ENCODE measurements at regions not wholly inside any gene's neighbourhood (a gene's known extent, or its start where the extent isn't known, plus 50 kb on each side); places are given as distances from the start of the nearest gene placed in this dataset.

DNA sequence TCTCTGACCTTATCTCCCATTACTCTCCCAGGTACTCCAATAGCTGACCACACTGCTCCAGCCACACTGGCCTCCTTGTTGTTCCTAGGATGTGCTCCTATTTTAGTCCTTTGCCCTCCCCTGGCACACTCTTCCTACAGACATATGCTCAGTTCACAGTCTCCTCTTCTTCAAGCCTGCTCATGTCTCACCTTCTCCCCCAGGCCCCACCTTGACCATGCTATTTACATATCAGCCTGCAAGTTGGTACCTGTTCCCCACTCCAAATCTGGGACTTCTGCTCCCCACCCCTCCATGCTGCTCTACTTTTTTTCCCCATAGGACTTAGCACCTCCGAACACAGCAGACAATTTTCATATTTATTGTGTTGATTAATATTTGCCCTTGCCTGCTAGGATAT is 84.9 kb upstream of the BCL6 start:
- Histone ChIP-seq H3K9me3 (ENCODE audit: control insufficient read depth in 4 of 4, low read length in 3 of 4) (no peaks in the 10 kb centered on the region), H3K4me3 (ENCODE audit: low read depth in 1 of 3, low read length in 3 of 3) (no peak overlapping the region), H3K27me3 (ENCODE audit: control insufficient read depth in 4 of 4, insufficient read depth in 4 of 4, low read length in 3 of 4) (no peaks in the 10 kb centered on the region), H3K27ac (ENCODE audit: low read depth in 1 of 2, low read length in 2 of 2) (no peak overlapping the region), H3K9ac (ENCODE audit: low read depth in 1 of 2, low read length in 2 of 2) (no peak overlapping the region), H3K4me1 (ENCODE audit: control insufficient read depth in 4 of 4, insufficient read depth in 4 of 4, low read length in 3 of 4) (no peaks in the 10 kb centered on the region), H3K36me3 (ENCODE audit: control insufficient read depth in 4 of 4, insufficient read depth in 3 of 4, low read depth in 1 of 4, low read length in 3 of 4) (no peaks in the 10 kb centered on the region)
- 96% methylated on average over 1 of the region's 1 CpG for WGBS
- TF ChIP-seq, protein P1, sequence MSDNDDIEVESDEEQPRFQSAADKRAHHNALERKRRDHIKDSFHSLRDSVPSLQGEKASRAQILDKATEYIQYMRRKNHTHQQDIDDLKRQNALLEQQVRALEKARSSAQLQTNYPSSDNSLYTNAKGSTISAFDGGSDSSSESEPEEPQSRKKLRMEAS (IDR thresholded peaks at IDR 0.05) = no peak
- TF ChIP-seq, protein P2, sequence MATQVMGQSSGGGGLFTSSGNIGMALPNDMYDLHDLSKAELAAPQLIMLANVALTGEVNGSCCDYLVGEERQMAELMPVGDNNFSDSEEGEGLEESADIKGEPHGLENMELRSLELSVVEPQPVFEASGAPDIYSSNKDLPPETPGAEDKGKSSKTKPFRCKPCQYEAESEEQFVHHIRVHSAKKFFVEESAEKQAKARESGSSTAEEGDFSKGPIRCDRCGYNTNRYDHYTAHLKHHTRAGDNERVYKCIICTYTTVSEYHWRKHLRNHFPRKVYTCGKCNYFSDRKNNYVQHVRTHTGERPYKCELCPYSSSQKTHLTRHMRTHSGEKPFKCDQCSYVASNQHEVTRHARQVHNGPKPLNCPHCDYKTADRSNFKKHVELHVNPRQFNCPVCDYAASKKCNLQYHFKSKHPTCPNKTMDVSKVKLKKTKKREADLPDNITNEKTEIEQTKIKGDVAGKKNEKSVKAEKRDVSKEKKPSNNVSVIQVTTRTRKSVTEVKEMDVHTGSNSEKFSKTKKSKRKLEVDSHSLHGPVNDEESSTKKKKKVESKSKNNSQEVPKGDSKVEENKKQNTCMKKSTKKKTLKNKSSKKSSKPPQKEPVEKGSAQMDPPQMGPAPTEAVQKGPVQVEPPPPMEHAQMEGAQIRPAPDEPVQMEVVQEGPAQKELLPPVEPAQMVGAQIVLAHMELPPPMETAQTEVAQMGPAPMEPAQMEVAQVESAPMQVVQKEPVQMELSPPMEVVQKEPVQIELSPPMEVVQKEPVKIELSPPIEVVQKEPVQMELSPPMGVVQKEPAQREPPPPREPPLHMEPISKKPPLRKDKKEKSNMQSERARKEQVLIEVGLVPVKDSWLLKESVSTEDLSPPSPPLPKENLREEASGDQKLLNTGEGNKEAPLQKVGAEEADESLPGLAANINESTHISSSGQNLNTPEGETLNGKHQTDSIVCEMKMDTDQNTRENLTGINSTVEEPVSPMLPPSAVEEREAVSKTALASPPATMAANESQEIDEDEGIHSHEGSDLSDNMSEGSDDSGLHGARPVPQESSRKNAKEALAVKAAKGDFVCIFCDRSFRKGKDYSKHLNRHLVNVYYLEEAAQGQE (IDR thresholded peaks at IDR 0.05) = no peak
- TF ChIP-seq, protein P3, sequence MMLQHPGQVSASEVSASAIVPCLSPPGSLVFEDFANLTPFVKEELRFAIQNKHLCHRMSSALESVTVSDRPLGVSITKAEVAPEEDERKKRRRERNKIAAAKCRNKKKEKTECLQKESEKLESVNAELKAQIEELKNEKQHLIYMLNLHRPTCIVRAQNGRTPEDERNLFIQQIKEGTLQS (IDR thresholded peaks at IDR 0.05) = no peak
- TF ChIP-seq, protein P4, sequence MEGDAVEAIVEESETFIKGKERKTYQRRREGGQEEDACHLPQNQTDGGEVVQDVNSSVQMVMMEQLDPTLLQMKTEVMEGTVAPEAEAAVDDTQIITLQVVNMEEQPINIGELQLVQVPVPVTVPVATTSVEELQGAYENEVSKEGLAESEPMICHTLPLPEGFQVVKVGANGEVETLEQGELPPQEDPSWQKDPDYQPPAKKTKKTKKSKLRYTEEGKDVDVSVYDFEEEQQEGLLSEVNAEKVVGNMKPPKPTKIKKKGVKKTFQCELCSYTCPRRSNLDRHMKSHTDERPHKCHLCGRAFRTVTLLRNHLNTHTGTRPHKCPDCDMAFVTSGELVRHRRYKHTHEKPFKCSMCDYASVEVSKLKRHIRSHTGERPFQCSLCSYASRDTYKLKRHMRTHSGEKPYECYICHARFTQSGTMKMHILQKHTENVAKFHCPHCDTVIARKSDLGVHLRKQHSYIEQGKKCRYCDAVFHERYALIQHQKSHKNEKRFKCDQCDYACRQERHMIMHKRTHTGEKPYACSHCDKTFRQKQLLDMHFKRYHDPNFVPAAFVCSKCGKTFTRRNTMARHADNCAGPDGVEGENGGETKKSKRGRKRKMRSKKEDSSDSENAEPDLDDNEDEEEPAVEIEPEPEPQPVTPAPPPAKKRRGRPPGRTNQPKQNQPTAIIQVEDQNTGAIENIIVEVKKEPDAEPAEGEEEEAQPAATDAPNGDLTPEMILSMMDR (IDR thresholded peaks at IDR 0.05; ENCODE audit: low read depth, low read length, missing input control) = no peak
- TF ChIP-seq NR2F2 (IDR thresholded peaks at IDR 0.05) = no peak
- no peak for TF ChIP-seq SP1 (IDR thresholded peaks at IDR 0.05)
- TF ChIP-seq FOXA1 (IDR thresholded peaks at IDR 0.05) = no peak
- no peak for TF ChIP-seq RAD21 (IDR thresholded peaks at IDR 0.05)
- no peak for TF ChIP-seq HNF4G (IDR thresholded peaks at IDR 0.05)
- no peak for TF ChIP-seq FOXA2 (IDR thresholded peaks at IDR 0.05)
- no peak for DNase-seq (ENCODE audit: low spot score)

DNA sequence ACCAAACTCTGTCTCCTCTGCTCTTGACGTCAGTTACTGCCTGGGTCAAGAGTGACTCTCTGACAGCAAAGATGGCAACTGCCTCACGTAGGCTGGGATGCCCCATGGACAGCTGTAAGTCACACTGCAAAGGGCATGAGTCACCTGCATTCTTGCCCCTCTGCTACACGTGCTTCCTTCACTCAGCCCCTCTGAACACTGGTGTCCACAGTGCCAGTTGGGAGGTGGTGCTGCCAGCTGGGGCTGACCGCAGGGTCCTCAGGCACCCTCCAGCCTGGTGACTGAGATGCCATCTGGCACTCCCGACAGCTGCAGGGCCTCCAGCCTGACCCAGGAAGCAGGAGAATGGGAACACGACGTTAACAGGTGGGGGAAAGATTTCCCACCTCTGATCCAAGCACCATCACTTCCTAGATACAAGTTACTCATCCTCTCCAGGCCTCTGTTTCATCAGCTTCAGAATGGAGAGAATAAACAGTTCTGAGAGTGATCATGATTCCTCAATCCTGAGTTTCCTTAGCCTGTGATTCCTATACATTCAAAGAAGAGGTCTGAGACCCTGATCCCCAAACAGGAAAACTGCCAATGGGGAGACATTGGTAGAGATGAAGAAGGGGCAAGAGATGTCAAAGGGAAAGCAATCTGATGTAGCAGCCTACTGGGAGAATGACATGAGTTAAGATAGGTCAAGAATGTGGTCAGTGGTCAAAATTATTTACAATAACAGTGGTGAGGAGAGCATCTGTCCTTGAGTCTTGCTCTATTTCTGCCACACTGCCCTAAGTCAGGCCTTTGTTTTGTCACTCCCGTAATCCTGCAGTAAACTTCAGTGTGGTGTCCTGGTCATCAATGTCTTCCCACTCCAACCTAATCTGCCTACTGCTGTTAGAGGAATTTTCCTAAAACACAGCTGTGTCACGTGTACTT is 86.1 kb upstream of the BCL6 start:
- no peaks in the 10 kb centered on the region for H3K9me3 ChIP-seq (ENCODE audit: control insufficient read depth in 4 of 4, low read length in 3 of 4)
- no peak for DNase-seq (ENCODE audit: low spot score)
- WGBS = 93% methylated on average over 9 of the region's 9 CpGs
- H3K36me3 ChIP-seq (ENCODE audit: control insufficient read depth in 4 of 4, insufficient read depth in 3 of 4, low read depth in 1 of 4, low read length in 3 of 4) = no peaks in the 10 kb centered on the region
- no peaks in the 10 kb centered on the region for H3K27me3 ChIP-seq (ENCODE audit: control insufficient read depth in 4 of 4, insufficient read depth in 4 of 4, low read length in 3 of 4)
- no peak for TF ChIP-seq GABPA (IDR thresholded peaks at IDR 0.05 in 1 of 2, conservative IDR thresholded peaks at IDR 0.05 in 1 of 2)
- TF ChIP-seq, protein P4 (IDR thresholded peaks at IDR 0.05; ENCODE audit: low read depth, low read length, missing input control) = no peak
- TF ChIP-seq RAD21 (IDR thresholded peaks at IDR 0.05) = no peak
- no peak for TF ChIP-seq SP1 (IDR thresholded peaks at IDR 0.05)
- no peak for TF ChIP-seq TAF1 (conservative IDR thresholded peaks at IDR 0.05)
- TF ChIP-seq RXRA (IDR thresholded peaks at IDR 0.05) = no peak
- TF ChIP-seq, protein P1 (IDR thresholded peaks at IDR 0.05) = no peak
- TF ChIP-seq FOXA1 (IDR thresholded peaks at IDR 0.05) = no peak
- TF ChIP-seq, protein P2 (IDR thresholded peaks at IDR 0.05) = no peak
- TF ChIP-seq HNF4A (conservative IDR thresholded peaks at IDR 0.05) = no peak
- TF ChIP-seq NR2F2 (IDR thresholded peaks at IDR 0.05) = no peak
- no peak for TF ChIP-seq JUND (IDR thresholded peaks at IDR 0.05)
- no peaks in the 10 kb centered on the region for H3K4me1 ChIP-seq (ENCODE audit: control insufficient read depth in 4 of 4, insufficient read depth in 4 of 4, low read length in 3 of 4)
- no peak overlapping the region for H3K4me3 ChIP-seq (ENCODE audit: low read depth in 1 of 3, low read length in 3 of 3)
- H3K27ac ChIP-seq (ENCODE audit: low read depth in 1 of 2, low read length in 2 of 2) = no peak overlapping the region
- H3K9ac ChIP-seq (ENCODE audit: low read depth in 1 of 2, low read length in 2 of 2) = no peak overlapping the region

Measured in liver (tissue), 8 donors.